Stimulated activated CD4-positive, alpha-beta T cell treated with anti-CD3 and anti-CD28 coated beads, Interleukin-4, amount 100 ng/mL, for 24 hours (primary cell): ENCODE measurements at regions not wholly inside any gene's neighbourhood (a gene's known extent, or its start where the extent isn't known, plus 50 kb on each side); places are given as distances from the start of the nearest gene placed in this dataset.
"Not testable (repeated sequence)": the region's sequence is repeated elsewhere in the genome, so short reads cannot be mapped to it uniquely, and the experiment has no call there.

Experiments
- DNase-seq: peaks from one replicate; pipeline ENCODE4 v3.0.0-alpha.2; 2020

DNA sequence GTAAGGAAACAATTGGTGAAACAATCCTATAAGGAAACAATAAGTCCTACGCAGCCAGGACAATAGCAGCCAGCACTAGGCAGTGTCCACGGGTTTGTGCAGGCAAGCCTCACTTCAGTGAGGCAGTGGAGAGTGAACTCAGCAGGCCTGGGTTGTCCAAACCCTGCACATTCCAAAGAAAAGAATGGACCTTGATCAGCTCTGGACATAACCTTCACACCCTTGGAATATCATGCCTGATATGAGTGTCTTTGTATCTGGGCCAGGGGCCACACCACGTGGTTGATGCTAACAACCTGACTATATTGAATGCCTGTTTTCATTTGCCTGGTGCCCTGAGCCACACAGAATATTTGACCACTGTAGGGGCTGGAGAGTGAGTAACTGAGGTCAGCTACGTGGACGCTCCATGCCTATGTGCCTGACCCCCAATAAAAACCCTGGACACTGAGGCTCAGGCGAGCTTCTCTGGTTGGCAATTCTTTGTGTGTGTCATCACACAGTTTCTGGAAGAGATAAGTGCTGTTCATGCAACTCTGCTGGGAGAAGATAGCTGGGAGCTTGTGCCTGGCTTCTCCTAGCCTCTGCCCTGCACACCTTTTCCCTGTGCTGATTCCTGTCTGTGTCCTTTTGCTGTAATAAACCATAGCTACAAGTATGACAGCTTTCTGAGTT is 81.4 kb upstream of the NCOR2 start:
- peak; percentile 11 for DNase-seq

- DNase-seq: no peak
Measured at GRCh38 chr12:124647316-124647715, 79.9 kb upstream of the NCOR2 start.

DNA sequence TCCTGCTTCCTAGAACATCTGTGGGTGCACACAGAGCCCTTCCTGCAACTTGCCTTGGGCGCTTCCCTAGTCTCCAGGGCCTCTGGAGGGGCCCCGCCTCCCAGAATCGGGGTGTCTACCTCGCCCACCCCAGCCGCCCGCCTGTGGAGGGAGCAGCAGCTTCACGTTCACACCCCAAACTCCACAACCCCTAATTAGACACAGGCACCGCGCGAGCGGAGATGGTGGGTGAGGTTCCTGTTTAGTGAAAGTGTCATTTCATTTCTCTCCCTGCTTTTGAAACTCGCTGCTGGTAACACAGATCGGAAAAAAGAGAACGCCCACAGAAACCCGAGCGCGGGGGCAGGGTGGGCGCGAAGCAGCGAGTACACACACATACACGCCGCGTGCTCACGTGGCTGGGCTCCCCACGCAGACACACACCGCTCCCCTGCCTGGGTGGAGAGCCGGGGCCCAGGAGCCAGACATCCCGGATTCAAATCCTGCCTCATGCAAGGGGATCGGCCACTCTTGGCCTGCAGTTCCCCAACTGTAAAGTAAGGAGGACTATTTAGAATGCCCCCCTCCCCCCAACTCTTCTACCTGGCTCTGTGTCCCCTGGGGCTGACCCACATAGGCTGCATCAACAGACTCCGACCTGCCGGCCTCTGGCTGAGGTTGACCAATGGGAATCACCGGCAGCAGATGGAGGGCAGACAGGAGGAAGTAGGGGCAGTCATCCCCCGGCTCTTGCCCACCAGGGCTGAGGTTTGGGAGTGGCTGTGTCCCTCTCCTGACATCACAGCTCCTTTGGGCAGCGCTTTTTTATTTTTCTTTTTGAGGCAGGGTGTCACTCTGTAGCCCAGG is 79.2 kb upstream of the NCOR2 start:
- peak; percentile 63 for DNase-seq

DNA sequence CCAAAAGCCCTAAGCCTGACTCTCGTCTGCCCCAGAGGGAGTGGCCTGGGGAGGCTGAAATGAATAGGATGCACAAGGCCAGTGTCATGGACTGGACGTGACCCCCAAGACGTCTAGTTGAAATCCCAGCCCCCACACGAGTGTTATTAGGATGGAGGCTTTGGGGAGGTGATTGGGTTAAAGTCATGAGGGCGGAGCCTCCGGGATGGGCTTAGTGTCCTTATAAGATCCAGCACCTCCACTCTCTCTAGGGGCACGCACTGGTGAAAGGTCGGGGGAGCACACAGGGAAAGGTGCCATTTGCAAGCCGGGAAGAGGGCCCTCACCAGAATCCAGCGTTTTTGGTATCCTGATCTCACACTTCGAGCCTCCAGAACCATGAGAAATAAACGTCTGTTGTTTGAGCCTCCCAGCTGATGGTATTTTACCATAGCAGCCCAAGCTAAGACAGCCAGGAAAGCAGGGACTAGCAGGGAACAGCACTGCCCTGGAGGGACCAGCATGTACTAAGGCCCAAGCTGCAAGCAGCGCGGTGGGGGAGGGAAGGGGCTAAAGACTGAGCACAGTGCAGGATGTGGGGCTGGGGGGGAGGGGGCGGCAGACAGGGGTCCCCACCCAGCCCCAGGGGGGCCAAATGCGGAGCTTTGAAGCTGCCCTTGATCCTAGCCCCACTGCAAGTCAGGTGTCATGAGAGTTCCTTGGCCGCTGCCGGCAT is 78.3 kb upstream of the NCOR2 start:
- DNase-seq: no peak

GRCh38 chr12:124643768-124644167 is 76.4 kb upstream of the NCOR2 start:
- DNase-seq: not testable (repeated sequence)

GRCh38 chr12:124642105-124642504 is 74.7 kb upstream of the NCOR2 start:
- DNase-seq: no peak

DNA sequence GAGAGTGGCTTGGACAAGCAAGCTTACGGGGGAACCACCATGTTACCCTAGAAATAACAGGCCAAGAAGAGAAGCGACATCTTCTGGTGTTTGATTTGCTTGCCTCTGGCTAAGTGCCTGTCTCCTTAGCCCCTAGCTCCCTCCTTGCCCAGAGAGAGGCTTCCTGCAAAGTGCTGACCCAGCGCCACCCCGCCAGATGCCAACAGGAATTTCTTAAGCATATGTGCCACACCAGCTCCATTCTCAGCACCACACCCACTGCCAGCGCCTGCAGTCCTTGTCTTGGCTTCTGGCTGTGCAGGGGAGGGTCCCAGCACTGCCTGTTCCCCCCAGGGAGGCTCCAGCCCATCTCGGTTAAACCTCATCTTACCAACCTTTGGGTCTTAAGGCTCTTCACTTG is 74.2 kb upstream of the NCOR2 start:
- no peak for DNase-seq

GRCh38 chr12:124640056-124640455 is 72.6 kb upstream of the NCOR2 start:
- DNase-seq: no peak

DNA sequence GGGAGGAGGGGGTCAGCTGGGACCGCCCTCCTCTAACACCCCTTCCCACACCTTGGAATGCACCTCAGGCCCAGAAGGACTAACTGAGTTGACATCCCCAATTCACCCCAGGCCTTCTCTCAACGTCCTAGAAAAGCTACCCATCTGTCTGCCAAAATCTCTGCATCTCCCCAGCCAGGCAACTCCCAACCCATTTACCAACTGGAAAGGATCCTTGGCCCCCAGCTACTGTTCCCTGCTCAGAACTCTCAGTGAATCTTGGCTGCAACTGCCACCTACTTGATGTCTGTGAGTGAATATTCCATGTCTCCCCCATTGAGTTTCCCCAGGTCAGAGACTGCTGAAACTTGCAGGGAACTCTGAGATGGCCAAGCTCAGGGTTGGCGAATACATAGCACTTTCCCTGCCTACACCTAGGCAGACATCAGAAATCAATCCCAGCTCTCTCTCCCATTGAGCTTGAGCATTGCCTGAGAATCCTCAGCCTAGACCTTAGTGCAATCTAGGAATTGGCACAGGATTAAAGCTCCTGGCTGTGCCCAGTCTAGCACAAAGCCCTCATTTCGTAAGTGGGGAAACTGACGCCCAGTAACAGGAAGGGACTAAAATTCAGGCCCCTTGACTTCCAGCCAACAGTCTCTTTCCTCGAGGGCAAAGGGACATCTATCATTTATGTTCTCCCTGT is 71.9 kb upstream of the NCOR2 start:
- no peak for DNase-seq

- no peak for DNase-seq
Measured at GRCh38 chr12:124637581-124637981, 70.2 kb upstream of the NCOR2 start.

DNA sequence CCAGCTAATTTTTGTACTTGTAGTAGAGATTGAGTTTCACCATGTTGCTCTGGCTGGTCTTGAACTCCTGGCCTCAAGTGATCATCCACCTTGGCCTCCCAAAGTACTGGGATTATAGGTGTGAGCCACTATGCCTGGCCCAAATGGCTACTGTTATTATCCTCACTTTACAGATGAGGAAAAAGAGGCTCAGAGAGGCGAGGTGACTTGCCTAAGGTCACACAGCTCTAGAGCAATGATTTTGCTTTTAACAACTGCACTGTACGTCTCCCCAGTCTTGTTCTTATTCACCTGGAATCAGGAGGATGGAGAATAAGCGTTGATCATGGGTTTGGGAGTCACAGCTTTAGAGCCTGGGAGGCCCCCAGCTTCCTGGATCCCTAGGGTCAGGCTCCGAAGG is 69.8 kb upstream of the NCOR2 start:
- no peak for DNase-seq

GRCh38 chr12:124636138-124636978 is 68.9 kb upstream of the NCOR2 start:
- DNase-seq: peak; percentile 69

- no peak for DNase-seq
Measured at GRCh38 chr12:124635316-124635715, 67.9 kb upstream of the NCOR2 start.

DNA sequence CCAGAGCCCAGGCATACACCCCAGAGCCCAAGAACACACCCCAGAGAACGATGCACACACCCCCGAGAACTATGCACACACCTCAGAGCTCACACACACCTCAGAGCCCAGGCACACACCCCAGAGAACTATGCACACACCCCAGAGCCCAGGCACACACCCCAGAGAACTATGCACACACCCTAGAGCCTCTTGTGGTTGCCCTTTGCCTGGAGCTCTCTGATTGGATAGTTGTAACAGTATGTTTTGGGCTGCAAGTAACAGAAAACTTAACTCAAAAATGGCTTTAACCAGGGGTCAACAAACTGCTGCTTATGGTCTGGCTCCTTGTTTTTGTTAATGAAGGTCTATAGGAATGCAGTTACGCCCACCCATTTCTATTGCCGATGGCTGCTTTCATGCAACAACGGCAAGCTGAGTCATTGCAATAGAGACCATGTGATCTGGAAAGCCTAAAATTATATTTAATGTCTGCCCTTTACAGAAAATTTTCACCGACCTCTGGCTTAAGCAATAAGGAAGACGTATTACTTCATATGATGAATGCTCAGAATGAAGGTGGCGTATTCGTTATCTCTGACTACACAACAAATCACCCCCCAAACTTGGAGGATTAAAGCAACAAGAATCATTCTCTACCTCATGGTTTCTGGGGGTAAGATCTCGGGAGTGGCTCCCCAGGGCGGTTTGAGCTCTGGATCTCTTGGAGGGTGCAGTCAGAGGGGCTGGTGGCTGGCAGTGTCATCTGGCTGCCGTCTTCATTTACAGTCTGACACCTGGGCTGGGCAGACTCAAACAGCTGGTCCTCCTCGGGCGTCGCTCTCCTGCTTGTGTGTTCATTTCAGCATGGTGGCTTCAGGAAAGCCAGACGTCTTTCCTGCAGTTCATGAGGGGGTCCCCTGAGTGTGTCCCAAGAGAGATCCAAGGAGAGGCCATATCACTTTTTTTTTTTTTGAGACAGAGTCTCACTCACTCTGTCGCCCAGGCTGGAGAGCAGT is 66.3 kb upstream of the NCOR2 start:
- DNase-seq: no peak

GRCh38 chr12:124632519-124632984 is 65.1 kb upstream of the NCOR2 start:
- DNase-seq: no peak

- no peak for DNase-seq
Measured at GRCh38 chr12:124631681-124632256, 64.4 kb upstream of the NCOR2 start.

DNA sequence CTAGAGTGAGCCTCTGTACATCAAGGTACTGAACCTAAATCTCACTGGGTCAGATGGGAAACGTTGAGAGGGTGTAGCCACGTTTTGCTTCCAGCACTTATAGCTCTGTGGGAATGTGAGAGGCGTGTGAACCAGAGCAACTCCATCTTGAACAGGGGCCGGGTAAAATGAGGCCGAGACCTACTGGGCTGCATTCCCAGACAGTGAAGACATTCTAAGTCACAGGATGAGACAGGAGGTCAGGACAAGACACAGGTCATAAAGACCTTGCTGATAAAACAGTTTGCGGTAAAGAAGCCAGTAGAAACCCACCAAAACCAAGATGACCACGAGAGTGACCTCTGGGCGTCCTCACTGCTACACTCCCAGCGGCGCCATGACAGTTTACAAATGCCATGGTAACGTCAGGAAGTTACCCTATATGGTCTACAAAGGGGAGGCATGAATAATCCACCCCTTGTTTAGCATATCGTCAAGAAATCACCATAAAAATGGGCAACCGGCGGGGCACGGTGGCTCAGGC is 63.4 kb upstream of the NCOR2 start:
- no peak for DNase-seq

DNA sequence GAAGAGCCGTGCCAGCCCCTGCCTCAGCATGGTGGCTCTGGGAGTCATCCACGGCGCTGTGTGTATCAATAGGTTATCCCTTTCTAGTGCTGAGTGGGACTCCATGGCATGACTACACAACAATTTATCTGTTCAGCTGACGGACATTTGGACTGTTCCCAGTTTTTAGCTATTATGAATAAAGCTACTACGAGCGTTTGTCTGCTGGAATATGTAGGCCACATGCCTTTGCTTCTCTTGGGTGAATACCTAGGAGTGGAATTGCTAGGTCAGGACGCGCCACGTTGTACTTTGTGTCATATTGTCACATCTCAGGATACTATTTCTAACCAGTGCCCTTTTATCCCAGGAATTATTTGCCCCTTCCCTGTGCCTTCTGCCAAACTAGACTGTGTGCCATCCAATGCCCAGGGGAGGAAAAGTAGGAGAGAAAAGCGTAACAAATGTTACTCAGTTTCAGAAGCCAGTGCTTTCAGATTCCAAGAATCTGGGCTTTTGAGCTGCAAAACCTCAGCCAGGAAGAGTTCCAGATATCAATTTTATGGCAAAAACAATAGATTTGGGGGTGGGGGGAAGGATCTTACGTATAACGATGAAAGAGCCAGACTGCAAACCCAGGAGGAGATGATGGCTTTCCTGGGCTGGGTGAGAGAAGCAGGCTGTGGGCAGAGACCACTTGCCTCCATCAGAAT is 62.5 kb upstream of the NCOR2 start:
- DNase-seq: no peak

DNA sequence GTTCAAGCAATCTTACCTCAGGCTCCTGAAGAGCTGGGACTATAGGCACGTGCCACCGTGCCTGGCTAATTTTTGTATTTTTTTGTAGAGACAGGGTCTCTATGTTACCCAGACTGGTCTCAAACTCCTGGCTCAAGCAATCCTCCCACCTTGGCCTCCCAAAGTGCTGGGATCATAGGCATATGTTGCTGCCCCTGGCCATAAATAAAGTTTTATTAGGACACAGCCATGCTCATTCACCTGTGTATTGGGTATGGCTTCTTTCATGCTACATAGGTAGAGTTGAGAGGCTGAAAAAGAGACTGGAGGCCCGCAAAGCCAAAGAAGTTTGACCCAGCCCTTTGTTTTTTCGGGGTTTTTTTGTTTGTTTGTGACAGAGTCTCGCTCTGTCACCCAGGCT is 61.7 kb upstream of the NCOR2 start:
- no peak for DNase-seq

- no peak for DNase-seq
Measured at GRCh38 chr12:124627956-124628355, 60.5 kb upstream of the NCOR2 start.
